ENCODE measurements at regions not wholly inside any gene's neighbourhood (a gene's known extent, or its start where the extent isn't known, plus 50 kb on each side); places are given as distances from the start of the nearest gene placed in this dataset.

DNA sequence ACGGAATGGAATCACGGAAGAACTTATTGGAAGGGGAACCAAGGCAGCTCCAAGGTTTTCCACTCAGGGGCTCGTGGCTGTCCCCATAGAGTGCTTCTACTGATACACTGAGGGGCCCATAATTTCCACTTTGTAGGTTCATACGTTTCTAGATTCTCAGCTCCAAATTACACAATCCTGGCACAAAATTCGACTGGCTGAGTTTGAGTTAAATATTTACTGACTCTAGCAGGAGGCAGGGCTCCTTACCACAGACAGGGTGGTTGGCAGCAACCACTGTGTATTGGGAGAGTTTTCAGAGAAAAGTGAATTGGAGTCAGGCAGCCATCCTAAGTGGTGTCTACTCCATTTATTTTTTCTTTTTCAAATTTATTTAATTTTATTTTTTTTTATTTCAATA, 55.4 kb upstream of the SEC61G start:
- Histone ChIP-seq H3K4me1 (peaks cover 41% of the 10 kb centered on the region), H3K9me3 (no peaks in the 10 kb centered on the region), H3K27ac (no peak overlapping the region), H3K4me3 (no peak overlapping the region), H3K27me3 (ENCODE audit: low read depth) (no peaks in the 10 kb centered on the region), H3K36me3 (no peaks in the 10 kb centered on the region)
- intact Hi-C loops (cut with DNase I) = no loop called here
- TF ChIP-seq, protein P1, sequence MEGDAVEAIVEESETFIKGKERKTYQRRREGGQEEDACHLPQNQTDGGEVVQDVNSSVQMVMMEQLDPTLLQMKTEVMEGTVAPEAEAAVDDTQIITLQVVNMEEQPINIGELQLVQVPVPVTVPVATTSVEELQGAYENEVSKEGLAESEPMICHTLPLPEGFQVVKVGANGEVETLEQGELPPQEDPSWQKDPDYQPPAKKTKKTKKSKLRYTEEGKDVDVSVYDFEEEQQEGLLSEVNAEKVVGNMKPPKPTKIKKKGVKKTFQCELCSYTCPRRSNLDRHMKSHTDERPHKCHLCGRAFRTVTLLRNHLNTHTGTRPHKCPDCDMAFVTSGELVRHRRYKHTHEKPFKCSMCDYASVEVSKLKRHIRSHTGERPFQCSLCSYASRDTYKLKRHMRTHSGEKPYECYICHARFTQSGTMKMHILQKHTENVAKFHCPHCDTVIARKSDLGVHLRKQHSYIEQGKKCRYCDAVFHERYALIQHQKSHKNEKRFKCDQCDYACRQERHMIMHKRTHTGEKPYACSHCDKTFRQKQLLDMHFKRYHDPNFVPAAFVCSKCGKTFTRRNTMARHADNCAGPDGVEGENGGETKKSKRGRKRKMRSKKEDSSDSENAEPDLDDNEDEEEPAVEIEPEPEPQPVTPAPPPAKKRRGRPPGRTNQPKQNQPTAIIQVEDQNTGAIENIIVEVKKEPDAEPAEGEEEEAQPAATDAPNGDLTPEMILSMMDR (IDR thresholded peaks at IDR 0.05) = no peak
- ATAC-seq = peak in 1 of 2 donors; percentile 66
- no peak for DNase-seq

DNA sequence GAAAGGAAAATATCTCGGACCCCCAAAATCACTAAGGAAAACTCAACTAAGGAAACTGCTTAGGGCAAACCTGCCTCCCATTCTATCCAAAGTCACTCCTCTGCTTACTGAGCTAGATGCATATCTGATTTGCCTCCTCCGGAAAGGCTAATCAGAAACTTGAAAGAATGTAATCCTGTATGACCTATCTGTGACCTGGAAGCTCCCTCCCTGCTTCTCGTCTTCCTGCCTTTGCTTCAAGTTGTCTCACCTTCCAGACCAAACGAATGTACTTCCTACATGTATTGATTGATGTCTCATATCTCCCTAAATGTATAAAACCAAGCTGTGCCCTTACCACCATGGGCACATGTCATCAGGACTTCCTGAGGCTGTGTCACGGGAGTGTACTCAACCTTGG, 58.1 kb upstream of the SEC61G start:
- Histone ChIP-seq H3K36me3 (no peaks in the 10 kb centered on the region), H3K4me3 (no peak overlapping the region), H3K27ac (no peak overlapping the region), H3K27me3 (ENCODE audit: low read depth) (no peaks in the 10 kb centered on the region), H3K9me3 (no peaks in the 10 kb centered on the region), H3K4me1 (peaks cover 25% of the 10 kb centered on the region)
- no peak for ATAC-seq
- intact Hi-C loops (cut with DNase I) = no loop called here
- no peak for DNase-seq
- TF ChIP-seq, protein P1 (IDR thresholded peaks at IDR 0.05) = no peak

DNA sequence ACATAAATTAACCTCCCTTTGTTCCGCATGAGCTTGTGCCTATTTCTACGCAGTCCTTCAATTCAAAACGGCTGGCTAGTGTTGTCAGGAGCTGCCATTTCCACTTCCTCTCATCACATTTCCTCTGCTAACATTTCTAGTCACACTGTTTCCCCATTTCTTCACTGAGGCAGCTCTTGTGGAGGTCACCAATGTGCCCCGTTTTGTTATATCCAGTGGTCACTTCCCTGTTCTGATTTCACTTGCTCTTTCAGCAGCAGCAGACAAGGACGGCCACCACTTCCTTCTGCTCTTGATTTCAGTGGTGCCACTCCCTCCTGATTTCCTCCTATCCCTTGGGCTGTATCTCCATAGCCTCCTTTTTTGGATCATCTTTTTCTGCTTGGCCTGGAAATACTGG, 64.8 kb upstream of the SEC61G start:
- intact Hi-C loops (cut with DNase I) = no loop called here
- peak; percentile 51 for DNase-seq
- no peaks in the 10 kb centered on the region for H3K36me3 ChIP-seq
- H3K9me3 ChIP-seq = no peaks in the 10 kb centered on the region
- TF ChIP-seq, protein P1 (IDR thresholded peaks at IDR 0.05) = no peak
- H3K27me3 ChIP-seq (ENCODE audit: low read depth) = no peaks in the 10 kb centered on the region
- H3K4me1 ChIP-seq = peaks cover 5% of the 10 kb centered on the region
- H3K4me3 ChIP-seq = no peak overlapping the region
- peak overlapping the region; percentile 56 for H3K27ac ChIP-seq
- peak; percentile 80 to 89 for ATAC-seq

DNA sequence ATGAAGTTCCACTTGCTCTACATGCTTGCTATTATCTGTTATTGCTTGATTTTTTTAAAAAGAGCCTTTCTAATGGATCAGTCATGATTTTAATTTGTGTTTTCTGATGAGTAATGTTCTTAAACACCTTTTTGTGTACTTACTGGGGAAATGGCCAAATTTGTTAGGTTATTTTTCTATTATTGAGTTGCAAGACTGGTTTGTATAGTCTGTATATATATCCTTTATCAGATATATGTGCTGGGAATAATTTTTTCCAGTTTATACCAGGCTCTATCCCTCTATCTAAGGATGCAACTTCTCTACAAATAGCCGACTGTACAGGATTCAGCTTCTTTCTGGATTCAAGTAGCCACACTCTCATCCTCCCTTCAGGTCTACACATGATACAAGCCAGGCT, 65.6 kb upstream of the SEC61G start:
- Histone ChIP-seq H3K27me3 (ENCODE audit: low read depth) (no peaks in the 10 kb centered on the region), H3K9me3 (no peaks in the 10 kb centered on the region), H3K27ac (no peak overlapping the region), H3K4me3 (no peak overlapping the region), H3K36me3 (no peaks in the 10 kb centered on the region), H3K4me1 (peaks cover 5% of the 10 kb centered on the region)
- ATAC-seq (no peak), DNase-seq (no peak)
- intact Hi-C loops (cut with DNase I) = no loop called here
- TF ChIP-seq, protein P1 (IDR thresholded peaks at IDR 0.05) = no peak

DNA sequence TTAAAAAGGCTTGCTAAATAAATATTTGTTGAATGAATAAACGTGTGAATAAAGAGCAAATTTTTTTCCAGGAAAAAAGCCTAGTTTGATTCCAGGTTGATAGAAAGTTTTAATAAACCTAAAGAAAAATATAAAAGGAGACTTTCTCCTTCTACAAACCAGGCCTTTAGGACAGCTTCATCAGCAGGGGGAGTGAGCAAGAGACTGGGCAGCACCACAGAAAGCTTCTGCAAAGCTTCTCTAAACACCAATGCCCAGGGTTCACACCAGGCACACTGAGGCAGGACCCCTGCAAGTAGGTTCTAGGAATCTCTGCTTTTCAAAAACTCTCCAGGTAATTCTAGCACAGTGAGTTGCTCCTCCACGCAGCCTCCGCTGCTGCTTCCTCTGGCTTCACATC, 66.4 kb upstream of the SEC61G start:
- Histone ChIP-seq H3K36me3 (no peaks in the 10 kb centered on the region), H3K4me1 (peaks cover 5% of the 10 kb centered on the region), H3K27me3 (ENCODE audit: low read depth) (no peaks in the 10 kb centered on the region), H3K9me3 (no peaks in the 10 kb centered on the region), H3K4me3 (no peak overlapping the region), H3K27ac (no peak overlapping the region)
- DNase-seq (no peak), ATAC-seq (no peak)
- intact Hi-C loops (cut with DNase I) = no loop called here
- TF ChIP-seq, protein P1 (IDR thresholded peaks at IDR 0.05) = no peak

DNA sequence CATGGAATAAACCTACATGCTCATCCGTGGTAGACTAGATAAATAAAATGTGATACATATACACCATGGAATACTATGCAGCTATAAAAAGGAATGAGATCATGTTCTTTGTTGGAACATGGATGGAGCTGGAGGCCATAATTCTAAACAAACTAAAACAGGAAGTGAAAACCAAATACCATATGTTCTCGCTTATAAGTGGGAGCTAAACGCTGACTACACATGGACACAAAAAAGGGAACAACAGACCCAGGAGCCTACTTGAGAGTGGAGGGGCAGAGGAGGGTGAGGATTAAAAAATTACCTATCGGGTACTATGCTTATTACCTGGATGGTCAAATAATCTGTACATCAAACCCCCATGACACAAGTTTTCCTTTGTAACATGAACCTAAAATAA, 68.7 kb upstream of the SEC61G start:
- Histone ChIP-seq H3K9me3 (no peaks in the 10 kb centered on the region), H3K4me3 (no peak overlapping the region), H3K27ac (no peak overlapping the region), H3K36me3 (no peaks in the 10 kb centered on the region), H3K4me1 (peaks cover 5% of the 10 kb centered on the region), H3K27me3 (ENCODE audit: low read depth) (no peaks in the 10 kb centered on the region)
- intact Hi-C loops (cut with DNase I) = no loop called here
- DNase-seq = no peak
- ATAC-seq = no peak
- TF ChIP-seq, protein P1 (IDR thresholded peaks at IDR 0.05) = no peak

Measured in lower lobe of right lung (tissue), 2 donors.